Activated T-helper 2 cell treated with anti-CD3 and anti-CD28 coated beads, Interferon-gamma antibody, Interleukin-2, Interleukin-4, amounts not matched to agents 10 μg/mL and 5 μg/mL and 100 μg/mL, durations not matched to agents 14 hours and 24 hours and 36 hours (primary cell): ENCODE measurements at regions not wholly inside any gene's neighbourhood (a gene's known extent, or its start where the extent isn't known, plus 50 kb on each side); places are given as distances from the start of the nearest gene placed in this dataset.
"Not testable (repeated sequence)": the region's sequence is repeated elsewhere in the genome, so short reads cannot be mapped to it uniquely, and the experiment has no call there.

ENCODE experiments used
- DNase-seq: peaks from one replicate; pipeline ENCODE4 v3.0.0; 2021; ENCODE audit warnings: low spot score
- H3K27ac Mint-ChIP-seq: one replicate; pipeline ENCODE4 v1.8.0; 2021; ENCODE audit warnings: mixed read lengths
- H3K27me3 Mint-ChIP-seq: one replicate; pipeline ENCODE4 v1.8.0; 2021; ENCODE audit warnings: low read depth, mixed read lengths
- H3K36me3 Mint-ChIP-seq: one replicate; pipeline ENCODE4 v1.8.0; 2021; ENCODE audit warnings: low read depth, mixed read lengths
- H3K4me1 Mint-ChIP-seq: one replicate; pipeline ENCODE4 v1.8.0; 2021; ENCODE audit warnings: low read depth, mixed read lengths
- H3K4me3 Mint-ChIP-seq: one replicate; pipeline ENCODE4 v1.8.0; 2021; ENCODE audit warnings: low read depth, mild to moderate bottlenecking, moderate library complexity, mixed read lengths
- H3K9me3 Mint-ChIP-seq: one replicate; pipeline ENCODE4 v1.8.0; 2021; ENCODE audit warnings: mixed read lengths
- intact Hi-C: fragments of 100-400 bp; cut with micrococcal nuclease; formaldehyde crosslinking; loops from one replicate; pipeline ENCODE4 v1.15.1; 2023

GRCh38 chr1:187714470-187714869, 885.7 kb downstream of the PLA2G4A start:
- no peaks in the 10 kb centered on the region for H3K36me3 Mint-ChIP-seq
- H3K27ac Mint-ChIP-seq = no peak overlapping the region
- peaks cover 5% of the 10 kb centered on the region for H3K9me3 Mint-ChIP-seq
- no peaks in the 10 kb centered on the region for H3K4me1 Mint-ChIP-seq
- DNase-seq = no peak
- no peaks in the 10 kb centered on the region for H3K27me3 Mint-ChIP-seq
- intact Hi-C loops = no loop called here
- H3K4me3 Mint-ChIP-seq = no peak overlapping the region

- Mint-ChIP-seq H3K27me3 (no peaks in the 10 kb centered on the region), H3K4me3 (no peak overlapping the region), H3K36me3 (no peaks in the 10 kb centered on the region), H3K9me3 (peaks cover 5% of the 10 kb centered on the region), H3K4me1 (no peaks in the 10 kb centered on the region), H3K27ac (no peak overlapping the region)
- no peak for DNase-seq
- intact Hi-C loops = no loop called here
Measured at GRCh38 chr1:187715483-187715882, 886.7 kb downstream of the PLA2G4A start.

DNA sequence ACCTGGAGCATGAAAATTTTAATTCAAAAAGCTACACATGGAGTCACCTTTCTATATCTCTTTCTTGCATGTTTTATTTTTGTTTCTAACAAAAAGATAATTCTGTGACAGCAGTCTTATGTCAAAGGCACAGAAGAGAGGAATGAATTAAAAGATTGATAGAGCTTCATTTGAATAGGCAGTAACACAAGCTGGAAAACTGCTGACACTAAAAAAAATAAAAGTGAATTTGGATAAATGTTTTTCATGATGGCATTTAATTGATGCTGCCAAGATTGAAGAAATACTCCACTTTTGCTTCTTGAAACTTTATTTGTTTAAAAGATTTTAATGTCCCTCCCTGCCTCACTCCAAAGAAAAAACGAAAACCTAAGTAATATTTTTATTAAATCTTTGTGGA, 887.4 kb downstream of the PLA2G4A start:
- Mint-ChIP-seq H3K27me3 (no peaks in the 10 kb centered on the region), H3K4me3 (no peak overlapping the region)

GRCh38 chr1:187718527-187718926, 889.8 kb downstream of the PLA2G4A start:
- Mint-ChIP-seq H3K36me3 (no peaks in the 10 kb centered on the region), H3K27me3 (no peaks in the 10 kb centered on the region), H3K9me3 (no peaks in the 10 kb centered on the region), H3K4me3 (no peak overlapping the region), H3K27ac (no peak overlapping the region), H3K4me1 (no peaks in the 10 kb centered on the region)
- DNase-seq = no peak
- intact Hi-C loops = no loop called here

More for the DNA sequence above, 887.4 kb downstream of the PLA2G4A start:
- H3K4me1 Mint-ChIP-seq = no peaks in the 10 kb centered on the region
- intact Hi-C loops = no loop called here
- H3K36me3 Mint-ChIP-seq = no peaks in the 10 kb centered on the region
- DNase-seq = no peak
- peaks cover under 1% of the 10 kb centered on the region for H3K9me3 Mint-ChIP-seq
- no peak overlapping the region for H3K27ac Mint-ChIP-seq

GRCh38 chr1:187721216-187721615, 892.5 kb downstream of the PLA2G4A start:
- H3K4me3 Mint-ChIP-seq = no peak overlapping the region
- intact Hi-C loops = no loop called here
- DNase-seq = no peak
- no peaks in the 10 kb centered on the region for H3K27me3 Mint-ChIP-seq
- H3K9me3 Mint-ChIP-seq = no peaks in the 10 kb centered on the region
- H3K36me3 Mint-ChIP-seq = no peaks in the 10 kb centered on the region
- H3K27ac Mint-ChIP-seq = no peak overlapping the region
- H3K4me1 Mint-ChIP-seq = no peaks in the 10 kb centered on the region

GRCh38 chr1:187725216-187725615, 896.5 kb downstream of the PLA2G4A start:
- intact Hi-C loops = no loop called here
- Mint-ChIP-seq H3K9me3 (no peaks in the 10 kb centered on the region), H3K27me3 (no peaks in the 10 kb centered on the region), H3K36me3 (no peaks in the 10 kb centered on the region), H3K27ac (no peak overlapping the region), H3K4me1 (no peaks in the 10 kb centered on the region), H3K4me3 (no peak overlapping the region)
- DNase-seq = no peak

DNA sequence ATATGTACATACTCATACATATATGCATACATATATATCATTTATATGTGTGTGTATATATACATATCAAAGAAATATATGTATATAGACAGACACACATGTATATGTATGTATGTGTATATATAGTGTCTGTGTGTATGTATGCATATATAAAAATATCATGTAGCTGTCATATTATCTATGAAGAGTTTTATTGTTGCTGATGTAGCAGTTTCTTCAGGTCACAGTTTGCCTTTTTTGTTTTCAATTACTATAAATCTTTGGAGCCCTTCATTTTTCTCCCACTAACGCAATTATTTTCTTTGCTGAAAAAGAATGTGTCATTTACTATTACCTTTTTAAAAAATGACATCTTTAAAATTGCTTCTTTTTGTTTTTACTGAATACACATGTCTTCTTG, 904.5 kb downstream of the PLA2G4A start:
- no peaks in the 10 kb centered on the region for H3K36me3 Mint-ChIP-seq
- no peaks in the 10 kb centered on the region for H3K27me3 Mint-ChIP-seq
- no peak overlapping the region for H3K27ac Mint-ChIP-seq
- intact Hi-C loops = no loop called here
- H3K9me3 Mint-ChIP-seq = peaks cover 5% of the 10 kb centered on the region
- no peak overlapping the region for H3K4me3 Mint-ChIP-seq
- DNase-seq = no peak
- H3K4me1 Mint-ChIP-seq = no peaks in the 10 kb centered on the region

DNA sequence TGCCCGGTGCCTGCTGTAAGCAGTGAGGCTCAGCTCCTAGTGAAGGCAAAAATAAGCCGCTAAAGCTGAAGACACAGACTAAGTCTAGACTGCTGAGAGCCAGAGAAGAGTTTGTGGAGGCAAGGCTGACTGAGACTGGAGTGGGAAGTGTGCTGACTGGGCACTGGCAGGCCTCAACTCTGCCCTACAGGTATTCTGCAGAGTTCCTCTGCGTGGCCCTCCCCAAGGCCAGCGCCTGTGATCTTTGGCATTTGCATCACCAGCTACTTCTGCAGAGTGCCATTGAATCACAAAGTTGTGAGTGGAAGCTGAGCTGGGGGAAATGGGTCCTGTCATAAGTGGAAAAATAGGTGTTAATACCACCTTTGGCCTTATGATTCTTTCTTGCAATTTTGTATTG, 905.7 kb downstream of the PLA2G4A start:
- no peaks in the 10 kb centered on the region for H3K27me3 Mint-ChIP-seq
- no peaks in the 10 kb centered on the region for H3K4me1 Mint-ChIP-seq
- peaks cover 5% of the 10 kb centered on the region for H3K9me3 Mint-ChIP-seq
- no peak for DNase-seq
- no peak overlapping the region for H3K27ac Mint-ChIP-seq
- no peak overlapping the region for H3K4me3 Mint-ChIP-seq
- no peaks in the 10 kb centered on the region for H3K36me3 Mint-ChIP-seq
- intact Hi-C loops = no loop called here

- Mint-ChIP-seq H3K27me3 (no peaks in the 10 kb centered on the region), H3K36me3 (no peaks in the 10 kb centered on the region), H3K27ac (no peak overlapping the region), H3K4me1 (no peaks in the 10 kb centered on the region), H3K9me3 (no peaks in the 10 kb centered on the region), H3K4me3 (no peak overlapping the region)
- DNase-seq = no peak
- intact Hi-C loops = no loop called here
Measured at GRCh38 chr1:187744665-187745064, 915.9 kb downstream of the PLA2G4A start.

- intact Hi-C loops = no loop called here
- peaks cover 5% of the 10 kb centered on the region for H3K9me3 Mint-ChIP-seq
- H3K27ac Mint-ChIP-seq = no peak overlapping the region
- no peak overlapping the region for H3K4me3 Mint-ChIP-seq
- DNase-seq = no peak
- H3K27me3 Mint-ChIP-seq = no peaks in the 10 kb centered on the region
- no peaks in the 10 kb centered on the region for H3K4me1 Mint-ChIP-seq
- H3K36me3 Mint-ChIP-seq = no peaks in the 10 kb centered on the region
Measured at GRCh38 chr1:187755536-187755935, 926.8 kb downstream of the PLA2G4A start.

- H3K27ac Mint-ChIP-seq, H3K4me3 Mint-ChIP-seq, DNase-seq, intact Hi-C loops, H3K4me1 Mint-ChIP-seq, H3K9me3 Mint-ChIP-seq, H3K27me3 Mint-ChIP-seq, H3K36me3 Mint-ChIP-seq: not testable (repeated sequence)
Measured at GRCh38 chr1:187756684-187757083, 927.9 kb downstream of the PLA2G4A start.

GRCh38 chr1:187759825-187760333, 931.1 kb downstream of the PLA2G4A start:
- no peak overlapping the region for H3K27ac Mint-ChIP-seq
- intact Hi-C loops = no loop called here
- H3K4me1 Mint-ChIP-seq = no peaks in the 10 kb centered on the region
- no peak for DNase-seq
- H3K36me3 Mint-ChIP-seq = no peaks in the 10 kb centered on the region
- peaks cover 5% of the 10 kb centered on the region for H3K9me3 Mint-ChIP-seq
- no peaks in the 10 kb centered on the region for H3K27me3 Mint-ChIP-seq
- no peak overlapping the region for H3K4me3 Mint-ChIP-seq

- H3K27me3 Mint-ChIP-seq = no peaks in the 10 kb centered on the region
- peaks cover 6% of the 10 kb centered on the region for H3K9me3 Mint-ChIP-seq
- no peaks in the 10 kb centered on the region for H3K36me3 Mint-ChIP-seq
- H3K27ac Mint-ChIP-seq = no peak overlapping the region
- H3K4me3 Mint-ChIP-seq = no peak overlapping the region
- DNase-seq = no peak
- intact Hi-C loops = no loop called here
- no peaks in the 10 kb centered on the region for H3K4me1 Mint-ChIP-seq
Measured at GRCh38 chr1:187762118-187762517, 933.4 kb downstream of the PLA2G4A start.

DNA sequence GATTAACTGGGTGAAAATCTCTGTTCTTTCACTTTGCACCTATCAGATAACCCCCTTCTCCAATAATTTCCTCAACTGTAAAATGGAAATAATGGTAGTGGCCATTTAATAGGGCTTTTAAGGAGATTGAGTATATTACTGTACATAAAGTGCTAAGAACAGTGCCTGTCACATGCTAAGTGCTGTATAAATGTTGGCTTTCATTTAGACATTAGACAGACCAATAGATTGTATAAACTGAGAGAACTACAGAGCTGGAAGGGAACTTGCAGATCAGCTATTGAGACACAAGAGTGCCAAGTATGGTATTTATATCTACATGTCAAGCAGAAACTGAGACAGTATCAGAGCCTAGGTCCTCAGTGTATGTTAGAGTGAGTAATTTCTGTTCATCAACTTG, 934.7 kb downstream of the PLA2G4A start:
- H3K4me1 Mint-ChIP-seq = no peaks in the 10 kb centered on the region
- no peak overlapping the region for H3K4me3 Mint-ChIP-seq
- H3K27me3 Mint-ChIP-seq = no peaks in the 10 kb centered on the region
- intact Hi-C loops = no loop called here
- H3K9me3 Mint-ChIP-seq = peaks cover 13% of the 10 kb centered on the region
- no peak overlapping the region for H3K27ac Mint-ChIP-seq
- H3K36me3 Mint-ChIP-seq = no peaks in the 10 kb centered on the region
- DNase-seq = no peak
